ENCODE measurements at regions not wholly inside any gene's neighbourhood (a gene's known extent, or its start where the extent isn't known, plus 50 kb on each side); places are given as distances from the start of the nearest gene placed in this dataset.

DNA sequence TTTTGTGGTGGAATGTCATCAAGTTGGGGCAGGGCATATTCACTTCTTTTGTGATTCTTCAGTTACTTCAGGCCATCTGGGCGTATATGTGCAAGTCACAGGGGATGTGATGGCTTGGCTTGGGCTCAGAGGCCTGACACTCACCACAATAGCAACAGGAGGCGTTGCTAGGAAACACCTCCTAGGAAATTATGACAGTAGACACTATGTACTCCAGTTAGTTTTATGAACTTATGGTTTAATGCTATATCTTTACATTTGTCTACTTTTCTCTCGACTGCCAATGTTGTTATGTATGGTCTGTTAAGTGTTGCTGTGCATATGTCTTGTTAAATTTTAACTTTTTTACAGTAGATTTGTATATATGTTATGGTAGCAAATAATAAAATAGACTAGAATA lies 788.7 kb upstream of the GOT2 start:
- no peak for TF ChIP-seq EZH2 (IDR thresholded peaks at IDR 0.05; ENCODE audit: borderline replicate concordance)
- TF ChIP-seq, protein P1, sequence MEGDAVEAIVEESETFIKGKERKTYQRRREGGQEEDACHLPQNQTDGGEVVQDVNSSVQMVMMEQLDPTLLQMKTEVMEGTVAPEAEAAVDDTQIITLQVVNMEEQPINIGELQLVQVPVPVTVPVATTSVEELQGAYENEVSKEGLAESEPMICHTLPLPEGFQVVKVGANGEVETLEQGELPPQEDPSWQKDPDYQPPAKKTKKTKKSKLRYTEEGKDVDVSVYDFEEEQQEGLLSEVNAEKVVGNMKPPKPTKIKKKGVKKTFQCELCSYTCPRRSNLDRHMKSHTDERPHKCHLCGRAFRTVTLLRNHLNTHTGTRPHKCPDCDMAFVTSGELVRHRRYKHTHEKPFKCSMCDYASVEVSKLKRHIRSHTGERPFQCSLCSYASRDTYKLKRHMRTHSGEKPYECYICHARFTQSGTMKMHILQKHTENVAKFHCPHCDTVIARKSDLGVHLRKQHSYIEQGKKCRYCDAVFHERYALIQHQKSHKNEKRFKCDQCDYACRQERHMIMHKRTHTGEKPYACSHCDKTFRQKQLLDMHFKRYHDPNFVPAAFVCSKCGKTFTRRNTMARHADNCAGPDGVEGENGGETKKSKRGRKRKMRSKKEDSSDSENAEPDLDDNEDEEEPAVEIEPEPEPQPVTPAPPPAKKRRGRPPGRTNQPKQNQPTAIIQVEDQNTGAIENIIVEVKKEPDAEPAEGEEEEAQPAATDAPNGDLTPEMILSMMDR (IDR thresholded peaks at IDR 0.05; ENCODE audit: poor library complexity): no peak

All from hepatocyte (in vitro differentiated cells).